HG03439 (cell line): ENCODE measurements at regions not wholly inside any gene's neighbourhood (a gene's known extent, or its start where the extent isn't known, plus 50 kb on each side); places are given as distances from the start of the nearest gene placed in this dataset.
A peak's percentile ranks its signal among the peaks of the same experiment; 100 is the strongest.

ENCODE experiments used
- ATAC-seq: cut with Tn5 transposase; IDR thresholded peaks from one replicate; pipeline ENCODE4 v1.9.1; 2021; ENCODE audit warnings: mild to moderate bottlenecking, moderate library complexity; ENCODE audit not compliant: unreplicated experiment

- no peak for ATAC-seq
Measured at GRCh38 chr4:75122424-75123014, 189.6 kb downstream of the PARM1 start.

DNA sequence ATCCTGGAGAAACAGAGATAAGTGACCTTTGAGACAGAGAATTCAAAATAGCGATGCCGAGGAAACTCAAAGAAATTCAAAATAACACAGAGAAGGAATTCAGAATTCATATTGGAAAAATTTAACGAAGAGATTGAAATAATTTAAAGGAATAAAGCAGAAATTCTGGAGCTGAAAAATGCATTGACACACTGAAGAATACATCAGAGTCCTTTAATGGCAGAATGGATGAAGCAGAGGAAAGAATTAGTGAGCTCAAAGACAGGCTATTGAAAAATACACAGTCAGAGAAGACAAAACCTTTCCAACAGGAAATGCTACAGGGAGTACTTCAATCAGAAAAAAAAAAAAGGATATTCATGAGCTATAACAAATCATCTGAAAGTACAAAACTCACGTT is 185.8 kb downstream of the PARM1 start:
- no peak for ATAC-seq

DNA sequence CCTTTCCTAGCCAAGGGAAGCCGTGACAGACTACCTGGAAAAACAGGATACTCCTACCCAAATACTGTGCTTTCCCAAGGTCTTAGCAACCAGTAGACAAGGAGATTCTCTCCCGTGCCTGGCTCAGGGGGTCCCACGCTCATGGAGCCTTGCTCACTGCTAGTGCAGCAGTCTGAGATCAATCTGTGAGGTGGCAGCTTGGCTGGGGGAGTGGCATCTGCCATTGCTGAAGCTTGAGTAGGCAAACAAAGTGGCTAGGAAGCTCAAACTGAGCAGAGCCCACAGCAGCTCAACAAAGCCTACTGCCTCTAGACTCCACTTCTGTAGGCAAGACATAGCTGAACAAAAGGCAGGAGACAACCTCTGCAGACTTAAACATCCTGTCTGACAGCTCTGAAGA is 177.1 kb downstream of the PARM1 start:
- ATAC-seq: no peak

GRCh38 chr4:75107755-75108612 is 175.1 kb downstream of the PARM1 start:
- peak; percentile 82 for ATAC-seq

DNA sequence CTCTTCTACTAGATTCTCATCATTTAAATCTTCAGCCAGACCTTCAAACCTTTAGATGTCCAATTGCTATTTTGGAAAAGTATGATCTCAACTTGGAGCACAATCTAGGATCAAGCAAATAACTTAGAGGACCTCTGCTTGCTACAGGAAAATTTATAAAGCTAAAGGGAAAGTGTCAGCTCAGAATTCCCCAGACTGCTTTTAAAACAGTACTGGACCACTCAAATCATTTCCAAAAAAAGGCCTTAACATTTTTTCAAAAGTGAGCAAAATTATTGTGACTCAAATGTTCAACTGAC is 169.8 kb downstream of the PARM1 start:
- ATAC-seq: no peak

DNA sequence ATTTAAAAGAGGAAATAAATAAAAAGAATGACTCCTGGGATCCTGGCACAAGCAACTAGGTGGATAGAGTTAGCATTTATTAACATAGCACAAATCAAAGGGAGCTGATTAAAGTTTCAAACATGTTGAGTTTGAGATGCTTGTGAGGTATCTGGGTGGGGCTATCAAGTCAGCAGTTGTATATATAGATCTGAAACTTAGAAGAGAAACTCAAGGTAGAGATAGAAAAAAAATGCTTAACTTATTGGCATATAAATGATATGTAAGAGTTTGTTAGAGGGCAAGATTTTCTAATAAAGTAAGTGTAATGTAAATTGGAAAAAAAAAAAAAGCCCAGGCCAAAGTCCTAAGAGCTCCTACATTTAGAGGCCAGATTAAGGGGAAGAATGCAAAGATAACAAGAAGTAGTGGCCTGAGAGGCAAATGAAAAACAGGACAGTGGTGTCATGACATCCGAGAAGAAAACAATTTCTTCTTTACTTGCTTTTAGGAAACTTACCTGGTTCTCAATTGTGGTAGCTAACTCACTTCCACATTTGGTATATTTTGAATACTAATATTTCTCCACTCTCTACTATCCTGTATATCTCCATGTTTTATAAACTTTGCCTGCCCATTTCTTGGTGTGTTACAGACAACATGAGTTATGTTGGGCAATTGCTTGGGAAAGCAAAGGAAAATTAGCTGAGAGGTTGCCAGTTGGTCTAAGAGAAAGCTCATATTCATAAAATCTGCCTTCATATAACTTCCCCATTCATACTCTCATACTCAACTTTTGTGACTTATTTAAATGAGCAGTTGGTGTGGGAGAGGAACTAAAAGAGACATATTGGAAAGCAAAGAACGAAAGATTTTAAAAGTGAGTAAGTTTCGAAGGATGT is 169.2 kb downstream of the PARM1 start:
- no peak for ATAC-seq
